ENCODE measurements at regions not wholly inside any gene's neighbourhood (a gene's known extent, or its start where the extent isn't known, plus 50 kb on each side); places are given as distances from the start of the nearest gene placed in this dataset.
"Not testable (repeated sequence)": the region's sequence is repeated elsewhere in the genome, so short reads cannot be mapped to it uniquely, and the experiment has no call there.

GRCh38 chr7:45807832-45808231 lies 65.0 kb downstream of the CCDC201 start:
- in situ Hi-C loops (cut with HindIII; ENCODE audit: low pct_unique_long_range_greater_than_20kb, low sequenced_read_pairs); DNase-seq (ENCODE audit: low read depth in 1 of 2, low spot score in 1 of 2): not testable (repeated sequence)

GRCh38 chr7:45802214-45802613 lies 70.7 kb downstream of the CCDC201 start:
- in situ Hi-C loops (cut with HindIII; ENCODE audit: low pct_unique_long_range_greater_than_20kb, low sequenced_read_pairs), result not testable (repeated sequence)
- peak in 1 of 2 experiments; percentile 5 for DNase-seq (ENCODE audit: low read depth in 1 of 2, low spot score in 1 of 2)

GRCh38 chr7:45797264-45797663 lies 75.6 kb downstream of the CCDC201 start:
- DNase-seq (ENCODE audit: low read depth in 1 of 2, low spot score in 1 of 2); in situ Hi-C loops (cut with HindIII; ENCODE audit: low pct_unique_long_range_greater_than_20kb, low sequenced_read_pairs): not testable (repeated sequence)

DNA sequence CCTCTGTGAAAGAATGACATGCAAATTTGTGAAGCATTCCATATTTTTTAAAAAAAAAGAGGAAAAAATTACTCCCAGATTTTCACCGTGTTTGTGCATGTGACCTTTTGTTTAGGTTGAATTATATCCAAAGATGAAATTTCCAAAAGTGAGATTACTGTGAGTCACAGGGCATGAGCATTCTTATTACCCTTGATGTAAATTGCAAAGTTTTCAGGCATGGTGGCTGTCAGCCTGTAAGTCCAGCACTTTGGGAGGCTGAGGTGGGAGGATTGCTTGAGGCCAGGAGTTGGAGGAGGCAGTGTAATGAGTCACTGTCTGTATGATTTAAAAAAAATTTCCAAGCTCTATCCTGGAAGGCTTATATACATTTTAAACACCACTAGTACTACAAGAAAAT lies 83.2 kb downstream of the CCDC201 start:
- not testable (repeated sequence) for DNase-seq (ENCODE audit: low read depth in 1 of 2, low spot score in 1 of 2)

DNA sequence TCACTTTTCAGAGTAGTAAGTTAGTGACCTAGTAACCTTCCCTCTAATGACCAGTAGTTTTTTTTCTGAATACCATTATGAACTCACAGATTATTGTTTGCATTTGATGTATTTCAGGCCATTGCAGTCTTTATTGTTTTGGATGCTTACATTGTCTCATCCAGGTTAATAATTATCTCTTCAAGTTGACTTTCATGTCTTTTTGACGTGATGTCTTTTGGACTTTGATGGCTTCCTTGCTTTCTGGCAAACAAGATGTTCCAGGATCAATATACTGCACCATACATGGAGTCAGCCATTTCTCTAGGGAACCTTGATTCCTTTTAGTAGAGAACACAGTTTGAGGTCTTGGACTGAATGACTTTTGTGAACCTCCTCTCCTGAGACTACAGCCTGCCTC lies 87.2 kb downstream of the CCDC201 start:
- in situ Hi-C loops (cut with HindIII; ENCODE audit: low pct_unique_long_range_greater_than_20kb, low sequenced_read_pairs), result not testable (repeated sequence)

More for the DNA sequence above, 83.2 kb downstream of the CCDC201 start:
- in situ Hi-C loops (cut with HindIII; ENCODE audit: low pct_unique_long_range_greater_than_20kb, low sequenced_read_pairs), result not testable (repeated sequence)

DNA sequence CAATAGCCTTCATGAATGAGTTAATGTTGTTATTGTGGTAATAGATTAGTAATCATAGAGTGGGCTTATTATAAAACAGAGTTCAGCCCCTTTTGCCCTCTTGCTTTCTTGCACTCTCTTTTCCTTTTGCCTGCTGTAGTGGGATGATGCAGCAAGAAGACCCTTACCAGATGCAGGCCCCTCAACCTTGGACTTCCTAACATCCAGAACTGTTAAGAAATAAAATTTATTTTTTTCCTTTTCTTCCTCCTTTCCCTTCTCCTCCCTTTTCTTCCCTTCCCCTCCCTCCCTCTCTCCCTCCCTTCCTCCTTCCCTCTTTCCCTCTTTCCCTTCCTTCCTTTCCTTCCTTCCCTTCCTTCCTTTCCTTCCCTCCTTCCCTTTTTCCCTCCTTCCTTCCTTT lies 88.1 kb downstream of the CCDC201 start:
- in situ Hi-C loops (cut with HindIII; ENCODE audit: low pct_unique_long_range_greater_than_20kb, low sequenced_read_pairs); DNase-seq (ENCODE audit: low read depth in 1 of 2, low spot score in 1 of 2): not testable (repeated sequence)

More for the DNA sequence above, 87.2 kb downstream of the CCDC201 start:
- DNase-seq (ENCODE audit: low read depth in 1 of 2, low spot score in 1 of 2), result not testable (repeated sequence)
